IPS-20b (cell line): ENCODE measurements at regions not wholly inside any gene's neighbourhood (a gene's known extent, or its start where the extent isn't known, plus 50 kb on each side); places are given as distances from the start of the nearest gene placed in this dataset.

Source experiments
- H3K27ac ChIP-seq: one replicate; pipeline ENCODE4 v1.5.1; 2013; ENCODE audit warnings: low read length
- H3K27me3 ChIP-seq: 2 replicates; pipeline ENCODE4 v1.6.1; 2013; ENCODE audit warnings: mild to moderate bottlenecking, low read length, inconsistent platforms; ENCODE audit not compliant: insufficient read depth
- H3K36me3 ChIP-seq: 2 replicates; pipeline ENCODE4 v1.6.1; 2013; ENCODE audit warnings: low read depth, mild to moderate bottlenecking, inconsistent platforms, low read length, moderate library complexity; ENCODE audit not compliant: insufficient read depth
- H3K4me1 ChIP-seq: 2 replicates; pipeline ENCODE4 v1.6.1; 2013; ENCODE audit warnings: mild to moderate bottlenecking, control low read depth, inconsistent platforms, low read length, moderate library complexity; ENCODE audit not compliant: insufficient read depth
- H3K4me3 ChIP-seq: 2 replicates; pipeline ENCODE4 v1.5.1; 2013; ENCODE audit warnings: mild to moderate bottlenecking, low read length, inconsistent platforms
- H3K9ac ChIP-seq: 2 replicates; pipeline ENCODE4 v1.6.1; 2013; ENCODE audit warnings: low read depth, mild to moderate bottlenecking, inconsistent platforms, low read length, moderate library complexity
- H3K9me3 ChIP-seq: 2 replicates; pipeline ENCODE4 v1.6.1; 2013; ENCODE audit warnings: mild to moderate bottlenecking, low read depth, low read length, inconsistent platforms; ENCODE audit not compliant: insufficient read depth

GRCh38 chr5:21672360-21672759 lies 1180.8 kb downstream of the CDH12 start:
- no peak overlapping the region for H3K4me3 ChIP-seq
- no peaks in the 10 kb centered on the region for H3K27me3 ChIP-seq
- no peak overlapping the region for H3K9ac ChIP-seq
- H3K9me3 ChIP-seq = no peaks in the 10 kb centered on the region
- no peaks in the 10 kb centered on the region for H3K4me1 ChIP-seq
- H3K27ac ChIP-seq = no peak overlapping the region
- H3K36me3 ChIP-seq = no peaks in the 10 kb centered on the region

DNA sequence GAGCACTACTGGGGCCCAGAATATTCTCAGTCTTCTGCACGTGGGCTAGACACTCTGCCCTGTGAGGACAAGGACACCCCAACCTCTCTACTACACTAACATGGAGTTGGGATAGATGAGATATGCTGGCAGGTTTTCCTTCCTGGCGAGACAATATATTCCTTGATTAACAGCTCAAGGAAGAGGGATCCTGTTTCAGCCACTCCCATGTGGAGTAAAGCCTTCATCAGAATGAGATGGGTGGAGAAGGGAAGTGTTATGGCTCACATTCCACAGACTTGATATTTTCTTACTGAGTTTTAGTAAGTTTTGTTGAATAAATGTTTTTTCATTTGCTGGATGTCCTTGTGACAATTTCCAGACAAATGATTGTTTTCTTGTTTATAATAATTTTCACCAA lies 1187.6 kb downstream of the CDH12 start:
- Histone ChIP-seq H3K4me3 (no peak overlapping the region), H3K27ac (no peak overlapping the region), H3K4me1 (no peaks in the 10 kb centered on the region), H3K9me3 (peaks cover 21% of the 10 kb centered on the region; the same call in 1 of the 2 replicates), H3K27me3 (no peaks in the 10 kb centered on the region), H3K36me3 (no peaks in the 10 kb centered on the region), H3K9ac (no peak overlapping the region)

DNA sequence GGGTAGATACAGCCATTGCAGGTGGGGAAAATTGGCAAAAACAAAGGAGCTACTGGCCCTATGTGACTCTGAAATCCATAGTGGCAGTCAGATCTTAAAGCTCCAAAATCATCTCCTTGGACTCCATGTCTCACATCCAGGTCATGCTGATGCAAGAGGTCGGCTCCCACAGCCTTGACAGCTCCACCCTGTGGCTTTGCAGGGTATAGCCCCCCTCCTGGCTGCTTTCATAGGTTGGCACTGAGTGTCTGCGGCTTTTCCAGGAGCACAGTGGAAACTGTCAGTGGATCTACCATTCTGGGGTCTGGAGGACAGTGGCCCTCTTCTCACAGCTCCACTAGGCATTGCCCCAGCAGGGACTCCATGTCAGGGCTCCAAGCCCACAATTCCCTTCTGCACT lies 1190.1 kb downstream of the CDH12 start:
- Histone ChIP-seq H3K36me3 (no peaks in the 10 kb centered on the region), H3K4me3 (no peak overlapping the region), H3K27me3 (no peaks in the 10 kb centered on the region), H3K27ac (no peak overlapping the region), H3K9ac (no peak overlapping the region), H3K9me3 (peaks cover 21% of the 10 kb centered on the region; the same call in 1 of the 2 replicates), H3K4me1 (no peaks in the 10 kb centered on the region)

DNA sequence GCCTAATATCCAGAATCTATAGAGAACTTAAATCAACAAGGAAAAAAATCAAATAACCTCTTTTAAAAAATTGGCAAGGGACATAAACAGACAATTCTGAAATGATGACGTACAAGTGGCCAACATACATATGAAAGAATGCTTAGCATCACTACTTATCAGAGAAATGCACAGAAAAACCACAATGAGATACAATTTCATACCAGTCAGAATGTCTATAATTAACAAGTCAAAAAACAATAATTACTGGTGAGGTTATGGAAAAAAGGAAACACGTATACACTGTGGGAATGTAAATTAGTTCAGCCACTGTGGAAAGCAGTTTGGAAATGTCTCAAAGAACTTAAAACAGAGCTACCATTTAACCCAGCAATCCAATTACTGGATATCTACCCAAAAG lies 1192.0 kb downstream of the CDH12 start:
- H3K9ac ChIP-seq = no peak overlapping the region
- peaks cover 21% of the 10 kb centered on the region; the same call in 1 of the 2 replicates for H3K9me3 ChIP-seq
- no peaks in the 10 kb centered on the region for H3K4me1 ChIP-seq
- no peaks in the 10 kb centered on the region for H3K27me3 ChIP-seq
- no peak overlapping the region for H3K4me3 ChIP-seq
- no peaks in the 10 kb centered on the region for H3K36me3 ChIP-seq
- H3K27ac ChIP-seq = no peak overlapping the region

GRCh38 chr5:21654556-21654955 lies 1198.6 kb downstream of the CDH12 start:
- Histone ChIP-seq H3K9me3 (no peaks in the 10 kb centered on the region), H3K27me3 (no peaks in the 10 kb centered on the region), H3K4me1 (no peaks in the 10 kb centered on the region), H3K27ac (no peak overlapping the region), H3K36me3 (no peaks in the 10 kb centered on the region), H3K9ac (no peak overlapping the region), H3K4me3 (no peak overlapping the region)

DNA sequence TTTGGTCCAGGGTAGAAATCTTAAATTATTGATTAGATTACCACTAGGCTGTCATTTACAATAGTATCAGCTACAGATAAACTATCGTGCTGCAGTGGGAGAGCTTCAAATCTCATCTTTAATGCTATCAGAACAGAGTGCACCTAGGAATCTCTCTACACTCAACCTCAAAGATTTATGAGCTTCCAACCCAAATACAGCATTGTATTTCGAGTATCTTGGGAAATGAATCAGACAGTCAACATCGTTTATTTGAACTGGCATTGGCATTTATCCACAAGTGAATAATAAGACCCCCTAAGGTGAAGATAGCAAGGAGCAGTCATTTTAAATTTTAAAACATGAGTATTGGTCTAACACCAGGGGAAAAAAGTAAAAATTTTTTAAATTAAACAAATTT lies 1203.2 kb downstream of the CDH12 start:
- no peak overlapping the region for H3K4me3 ChIP-seq
- no peaks in the 10 kb centered on the region for H3K27me3 ChIP-seq
- H3K36me3 ChIP-seq = no peaks in the 10 kb centered on the region
- H3K27ac ChIP-seq = no peak overlapping the region
- H3K9ac ChIP-seq = no peak overlapping the region
- H3K9me3 ChIP-seq = no peaks in the 10 kb centered on the region
- H3K4me1 ChIP-seq = no peaks in the 10 kb centered on the region

DNA sequence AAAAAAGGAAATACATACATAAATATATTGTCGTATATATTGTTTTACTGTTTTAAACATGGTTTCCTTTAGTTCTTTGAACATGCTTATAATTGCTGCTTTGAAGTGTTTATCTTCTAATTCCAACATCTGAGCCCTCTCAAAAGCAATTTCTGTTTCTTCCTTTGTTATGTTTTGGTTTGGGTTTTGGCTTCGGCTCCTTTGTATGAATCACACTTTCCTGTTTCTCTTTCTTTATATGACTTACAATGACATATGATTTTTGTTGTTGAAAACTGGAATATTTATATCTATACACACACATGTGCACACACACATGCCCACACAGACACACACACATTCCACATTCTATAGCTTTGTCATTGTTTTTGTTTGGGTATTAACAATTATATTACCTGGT lies 1206.7 kb downstream of the CDH12 start:
- Histone ChIP-seq H3K36me3 (no peaks in the 10 kb centered on the region), H3K27me3 (no peaks in the 10 kb centered on the region), H3K4me3 (no peak overlapping the region), H3K4me1 (no peaks in the 10 kb centered on the region), H3K27ac (no peak overlapping the region), H3K9ac (no peak overlapping the region), H3K9me3 (no peaks in the 10 kb centered on the region)

DNA sequence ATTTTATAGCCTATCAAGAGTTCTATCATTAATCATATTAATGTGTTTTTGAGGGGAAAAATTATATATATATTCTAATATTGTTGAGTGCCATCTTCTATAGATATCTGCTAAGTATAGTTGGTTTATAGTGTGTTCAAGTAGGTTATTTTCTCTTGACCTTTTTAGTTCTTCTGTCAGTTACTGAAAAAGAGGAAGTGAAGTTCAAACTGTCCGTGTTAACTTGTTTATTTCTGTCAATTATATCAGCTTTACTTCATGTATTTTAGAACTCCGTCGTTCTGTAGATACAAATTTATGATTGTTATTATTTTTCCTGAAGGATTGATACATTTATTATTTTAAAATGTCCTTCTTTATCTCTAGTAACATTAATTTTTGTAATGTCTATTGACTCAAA lies 1209.1 kb downstream of the CDH12 start:
- Histone ChIP-seq H3K27me3 (no peaks in the 10 kb centered on the region), H3K27ac (no peak overlapping the region), H3K4me1 (no peaks in the 10 kb centered on the region), H3K36me3 (no peaks in the 10 kb centered on the region), H3K9ac (no peak overlapping the region), H3K4me3 (no peak overlapping the region), H3K9me3 (no peaks in the 10 kb centered on the region)

- H3K36me3 ChIP-seq = no peaks in the 10 kb centered on the region
- H3K27ac ChIP-seq = no peak overlapping the region
- H3K4me1 ChIP-seq = no peaks in the 10 kb centered on the region
- H3K9me3 ChIP-seq = no peaks in the 10 kb centered on the region
- H3K27me3 ChIP-seq = no peaks in the 10 kb centered on the region
- H3K4me3 ChIP-seq = no peak overlapping the region
- H3K9ac ChIP-seq = no peak overlapping the region
Observed at GRCh38 chr5:21642312-21642711, 1210.8 kb downstream of the CDH12 start.

- Histone ChIP-seq H3K27ac (no peak overlapping the region), H3K4me3 (no peak overlapping the region), H3K36me3 (no peaks in the 10 kb centered on the region), H3K9ac (no peak overlapping the region), H3K4me1 (peaks cover 14% of the 10 kb centered on the region; the same call in 1 of the 2 replicates), H3K9me3 (no peaks in the 10 kb centered on the region), H3K27me3 (no peaks in the 10 kb centered on the region)
Observed at GRCh38 chr5:21623831-21624230, 1229.3 kb downstream of the CDH12 start.

DNA sequence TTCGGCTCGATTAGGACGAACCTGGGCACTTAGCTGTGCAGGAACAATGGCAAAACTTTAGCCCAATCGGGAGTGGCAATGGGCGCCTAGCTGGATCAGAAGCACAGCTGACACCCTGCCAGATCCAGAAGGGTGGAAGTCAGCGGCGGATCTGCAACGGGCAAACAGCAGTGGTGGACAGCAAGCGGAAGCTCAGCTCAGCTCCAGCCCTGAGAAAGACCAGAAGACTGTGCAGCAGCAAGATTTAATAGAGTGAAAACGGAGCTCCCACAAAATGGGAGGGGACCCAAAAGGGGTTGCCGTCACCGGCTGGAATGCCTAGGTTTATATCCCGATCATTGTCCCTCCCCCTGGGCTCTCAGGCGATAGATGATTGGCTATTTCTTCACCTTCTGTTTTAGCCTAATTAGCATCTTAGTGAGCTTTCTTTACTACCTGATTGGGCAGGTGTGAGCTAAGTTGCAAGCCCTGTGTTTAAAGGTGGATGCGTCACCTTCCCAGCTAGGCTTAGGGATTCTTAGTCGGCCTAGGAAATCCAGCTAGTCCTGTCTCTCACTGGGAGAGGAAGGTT lies 1237.9 kb downstream of the CDH12 start:
- Histone ChIP-seq H3K9ac (no peak overlapping the region), H3K4me1 (peaks cover 41% of the 10 kb centered on the region), H3K9me3 (no peaks in the 10 kb centered on the region), H3K4me3 (no peak overlapping the region), H3K27me3 (no peaks in the 10 kb centered on the region), H3K27ac (no peak overlapping the region), H3K36me3 (no peaks in the 10 kb centered on the region)

DNA sequence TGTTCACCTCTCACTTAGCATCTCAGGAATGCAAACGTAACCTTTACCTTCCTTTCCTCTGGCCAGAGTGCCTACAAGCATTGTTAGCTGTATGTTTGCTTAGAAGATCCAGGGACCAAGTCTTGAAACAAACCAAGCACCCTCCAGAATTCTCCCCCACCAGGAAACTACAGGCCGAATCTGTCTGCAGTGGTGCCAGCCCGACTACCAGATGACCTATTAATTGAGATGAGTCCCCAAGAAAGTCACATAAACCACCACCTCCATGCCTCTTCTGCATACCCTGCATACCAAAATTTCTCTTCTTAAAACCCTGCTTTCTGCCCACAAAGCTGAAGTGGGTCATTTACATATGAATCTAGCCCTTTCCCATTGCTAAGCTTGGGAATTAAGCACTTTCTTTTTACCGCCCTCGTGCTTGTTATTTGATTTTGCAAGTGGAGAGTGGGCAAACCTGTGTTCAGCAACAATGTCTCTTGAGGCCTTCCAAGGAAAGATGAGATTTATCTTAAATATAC lies 1239.1 kb downstream of the CDH12 start:
- Histone ChIP-seq H3K27me3 (no peaks in the 10 kb centered on the region), H3K9ac (peak overlapping the region; percentile 37; the same call in 1 of the 2 replicates), H3K27ac (peak overlapping the region; percentile 79), H3K4me1 (peaks cover 32% of the 10 kb centered on the region), H3K9me3 (no peaks in the 10 kb centered on the region), H3K36me3 (no peaks in the 10 kb centered on the region), H3K4me3 (peak overlapping the region; percentile 25)
